OCI-LY3 (cell line): ENCODE measurements at regions not wholly inside any gene's neighbourhood (a gene's known extent, or its start where the extent isn't known, plus 50 kb on each side); places are given as distances from the start of the nearest gene placed in this dataset.

Source experiments
- EZH2phosphoT487 ChIP-seq: fragments of 200-600 bp; shearing (Covaris generic); IDR thresholded peaks from 2 replicates; pipeline ENCODE4 v1.6.1; 2018; ENCODE audit warnings: antibody characterized with exemption, mixed run types, low read depth
- TF ChIP-seq, protein P1 (sequence below): fragments of 200-600, 300-600 bp; sonication (generic); IDR thresholded peaks from 2 replicates; pipeline ENCODE4 v1.5.1; 2014; ENCODE audit warnings: antibody characterized with exemption, low read length, low read depth

DNA sequence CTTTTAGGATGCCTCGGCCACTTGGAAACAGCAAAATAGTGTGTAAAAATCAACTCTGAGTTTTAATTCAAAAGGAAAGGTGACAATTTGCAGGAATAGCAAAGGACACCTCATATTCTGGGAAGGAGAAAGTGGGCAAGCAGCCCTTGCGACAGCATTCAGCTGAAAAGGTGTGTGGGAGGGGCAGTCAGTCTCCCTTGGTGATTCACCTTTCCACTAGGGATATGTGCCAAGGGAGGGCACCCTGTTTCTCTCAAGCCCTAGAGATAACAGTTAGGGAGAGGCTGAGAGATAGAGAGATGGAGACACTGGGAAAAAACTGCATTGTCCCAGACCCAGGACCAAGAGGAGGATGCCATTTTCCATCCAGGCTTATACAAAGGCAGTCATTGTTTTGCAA, 228.1 kb downstream of the EPM2A start:
- TF ChIP-seq, protein P1, sequence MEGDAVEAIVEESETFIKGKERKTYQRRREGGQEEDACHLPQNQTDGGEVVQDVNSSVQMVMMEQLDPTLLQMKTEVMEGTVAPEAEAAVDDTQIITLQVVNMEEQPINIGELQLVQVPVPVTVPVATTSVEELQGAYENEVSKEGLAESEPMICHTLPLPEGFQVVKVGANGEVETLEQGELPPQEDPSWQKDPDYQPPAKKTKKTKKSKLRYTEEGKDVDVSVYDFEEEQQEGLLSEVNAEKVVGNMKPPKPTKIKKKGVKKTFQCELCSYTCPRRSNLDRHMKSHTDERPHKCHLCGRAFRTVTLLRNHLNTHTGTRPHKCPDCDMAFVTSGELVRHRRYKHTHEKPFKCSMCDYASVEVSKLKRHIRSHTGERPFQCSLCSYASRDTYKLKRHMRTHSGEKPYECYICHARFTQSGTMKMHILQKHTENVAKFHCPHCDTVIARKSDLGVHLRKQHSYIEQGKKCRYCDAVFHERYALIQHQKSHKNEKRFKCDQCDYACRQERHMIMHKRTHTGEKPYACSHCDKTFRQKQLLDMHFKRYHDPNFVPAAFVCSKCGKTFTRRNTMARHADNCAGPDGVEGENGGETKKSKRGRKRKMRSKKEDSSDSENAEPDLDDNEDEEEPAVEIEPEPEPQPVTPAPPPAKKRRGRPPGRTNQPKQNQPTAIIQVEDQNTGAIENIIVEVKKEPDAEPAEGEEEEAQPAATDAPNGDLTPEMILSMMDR = no peak
- TF ChIP-seq EZH2phosphoT487 = no peak
